Activated gamma-delta T cell treated with anti-CD3 and anti-CD28 coated beads, Interleukin-2, amount 50 U/mL, for 16 hours (primary cell): ENCODE measurements at regions not wholly inside any gene's neighbourhood (a gene's known extent, or its start where the extent isn't known, plus 50 kb on each side); places are given as distances from the start of the nearest gene placed in this dataset.
"Not testable (repeated sequence)": the region's sequence is repeated elsewhere in the genome, so short reads cannot be mapped to it uniquely, and the experiment has no call there.

Source experiments
- DNase-seq: peaks from one replicate; pipeline ENCODE4 v3.0.0-alpha.2; 2020; ENCODE audit warnings: low read depth

DNA sequence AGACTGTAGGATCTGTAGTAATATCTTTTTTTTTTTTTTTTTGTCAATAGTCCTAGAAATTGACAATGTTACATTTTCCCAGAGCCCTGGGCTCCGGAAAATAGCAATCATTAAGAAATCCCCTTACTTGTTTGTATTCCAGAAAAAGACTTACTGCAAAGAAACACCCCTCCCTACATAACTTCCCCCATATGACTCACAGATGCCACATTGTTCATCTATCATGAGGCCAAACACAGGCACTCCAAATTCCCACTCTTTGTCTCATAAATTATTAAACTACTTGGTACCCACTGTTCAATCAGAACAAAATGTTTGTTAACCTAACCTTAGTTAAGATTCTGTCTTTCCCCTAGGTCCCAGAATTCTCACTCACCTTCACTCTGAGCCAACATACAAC is 53.5 kb downstream of the TEX51 start:
- no peak for DNase-seq

DNA sequence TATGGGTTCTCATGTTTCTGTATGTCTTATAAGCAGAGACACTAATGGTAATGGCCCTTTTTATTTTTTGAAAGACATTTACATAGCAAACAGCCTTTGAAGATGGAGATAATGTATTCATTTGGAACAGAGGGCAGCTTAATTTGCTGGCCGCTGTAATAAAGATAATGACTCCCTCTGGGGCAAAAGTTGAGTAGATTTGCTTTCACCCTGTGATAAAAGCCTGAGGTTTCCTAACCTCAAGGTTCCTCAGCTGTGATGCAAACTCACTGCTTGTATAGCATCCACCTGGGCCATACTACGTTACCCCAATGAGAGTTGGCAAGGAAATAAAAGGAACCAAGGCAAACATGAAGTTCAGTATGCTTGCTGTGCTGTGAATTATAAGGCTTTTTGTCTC is 54.8 kb downstream of the TEX51 start:
- no peak for DNase-seq

DNA sequence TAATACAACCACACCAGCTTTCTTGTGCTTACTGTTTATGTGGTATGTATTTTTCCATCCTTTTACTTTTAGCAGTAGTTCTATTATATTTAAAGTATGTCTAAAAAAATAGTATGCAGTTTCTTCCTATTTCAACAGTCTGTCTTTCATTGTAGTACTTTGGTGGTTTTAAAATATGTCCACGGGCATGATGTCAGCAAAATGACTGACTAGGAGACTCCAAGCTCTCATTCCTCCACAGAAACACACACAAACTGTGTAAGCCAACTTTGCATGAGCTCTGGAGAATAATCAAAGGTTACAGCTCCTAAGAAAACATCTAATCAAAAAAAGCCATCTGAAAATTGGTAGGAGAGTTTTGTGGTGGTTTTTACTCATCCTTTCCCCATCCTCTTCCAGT is 56.1 kb downstream of the TEX51 start:
- DNase-seq: no peak

DNA sequence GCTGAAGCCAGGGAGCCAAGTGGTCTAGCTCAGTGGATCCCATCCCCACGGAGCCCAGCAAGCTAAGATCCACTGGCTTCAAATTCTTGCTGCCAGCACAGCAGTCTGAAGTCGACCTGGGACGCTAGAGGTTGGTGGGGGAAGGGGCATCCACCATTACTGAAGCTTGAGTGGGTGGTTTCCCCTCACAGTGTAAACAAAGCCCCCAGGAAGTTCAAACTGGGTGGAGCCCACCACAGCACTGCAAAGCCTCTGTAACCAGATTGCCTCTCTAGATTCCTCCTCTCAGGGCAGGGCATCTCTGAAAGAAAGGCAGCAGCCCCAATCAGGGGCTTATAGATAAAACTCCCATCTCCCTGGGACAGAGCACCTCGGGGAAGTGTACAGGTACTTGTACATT is 58.1 kb downstream of the TEX51 start:
- not testable (repeated sequence) for DNase-seq

DNA sequence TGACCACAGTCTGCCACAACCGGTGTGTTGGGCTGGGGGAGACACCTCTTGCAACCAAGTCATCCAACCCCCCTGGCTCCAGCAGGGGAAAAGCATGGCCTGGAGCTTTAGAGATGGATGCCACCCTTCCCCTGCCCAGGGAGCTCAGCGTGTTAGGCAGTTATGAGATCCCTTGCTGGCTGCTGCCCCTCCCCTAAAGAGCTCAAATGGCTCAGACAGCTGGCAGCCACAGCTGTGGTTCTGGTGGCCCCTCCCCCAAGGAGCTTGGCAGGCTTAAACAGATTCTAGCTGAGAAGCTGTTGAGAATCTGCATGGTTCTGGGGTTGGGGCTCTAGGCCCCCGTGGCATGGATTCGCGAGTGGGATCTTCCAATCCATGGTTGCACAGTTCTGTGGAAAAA is 64.7 kb downstream of the TEX51 start:
- DNase-seq: no peak

DNA sequence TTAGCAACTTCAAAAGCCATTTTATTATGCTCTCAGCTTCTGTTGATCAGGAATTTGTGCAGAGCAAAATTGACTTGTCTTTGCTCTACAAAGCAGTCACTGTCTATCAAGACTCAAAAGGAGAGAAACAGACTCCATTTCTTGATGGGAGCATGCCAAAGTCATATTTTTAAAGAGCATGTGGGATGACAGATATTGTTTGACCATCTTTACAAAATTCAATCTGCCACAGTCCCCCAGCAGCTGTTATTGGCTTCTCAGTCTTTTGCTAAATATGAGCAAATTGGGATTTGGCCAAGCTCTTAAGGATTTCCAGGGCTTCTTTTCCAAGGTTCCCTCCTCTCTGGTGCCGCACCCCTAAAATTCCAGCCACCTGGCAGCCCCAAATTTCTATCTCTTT is 67.9 kb downstream of the TEX51 start:
- no peak for DNase-seq

DNA sequence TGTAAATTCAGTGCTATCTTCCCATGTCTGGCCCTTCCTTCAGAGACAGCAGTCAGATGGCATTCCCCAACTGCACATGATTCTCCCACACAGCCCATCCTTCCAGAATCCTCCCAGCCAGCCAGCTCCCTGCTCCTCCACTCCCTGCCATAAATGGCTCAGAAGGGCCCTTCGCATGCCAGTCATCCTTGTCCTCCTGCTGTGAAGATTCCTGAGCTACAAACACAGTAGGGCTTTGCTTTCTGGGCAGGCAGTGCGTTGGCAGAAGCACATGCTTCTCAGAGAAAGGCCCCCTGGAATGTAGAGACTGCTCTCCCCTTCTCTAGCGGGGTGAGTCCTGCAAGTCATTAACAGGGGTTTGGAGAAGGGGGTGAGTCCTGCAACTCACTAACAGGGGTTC is 71.9 kb downstream of the TEX51 start:
- DNase-seq: no peak

DNA sequence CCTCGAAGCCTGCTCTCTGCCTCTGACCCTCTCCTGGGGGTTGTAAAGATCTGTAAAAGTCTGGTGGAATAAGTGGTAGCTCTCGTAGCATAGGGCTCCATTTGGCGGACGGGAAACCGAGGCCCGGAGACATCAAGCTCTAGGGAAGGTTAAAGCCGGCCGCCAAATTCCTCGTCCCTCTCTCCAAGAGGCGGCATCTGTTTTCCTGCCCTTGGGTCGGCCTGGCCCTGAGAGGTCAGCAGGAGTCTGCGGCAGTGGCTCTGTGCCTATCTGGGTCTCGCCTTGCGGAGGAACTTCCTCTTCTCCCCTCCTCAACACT is 72.4 kb downstream of the TEX51 start:
- no peak for DNase-seq

DNA sequence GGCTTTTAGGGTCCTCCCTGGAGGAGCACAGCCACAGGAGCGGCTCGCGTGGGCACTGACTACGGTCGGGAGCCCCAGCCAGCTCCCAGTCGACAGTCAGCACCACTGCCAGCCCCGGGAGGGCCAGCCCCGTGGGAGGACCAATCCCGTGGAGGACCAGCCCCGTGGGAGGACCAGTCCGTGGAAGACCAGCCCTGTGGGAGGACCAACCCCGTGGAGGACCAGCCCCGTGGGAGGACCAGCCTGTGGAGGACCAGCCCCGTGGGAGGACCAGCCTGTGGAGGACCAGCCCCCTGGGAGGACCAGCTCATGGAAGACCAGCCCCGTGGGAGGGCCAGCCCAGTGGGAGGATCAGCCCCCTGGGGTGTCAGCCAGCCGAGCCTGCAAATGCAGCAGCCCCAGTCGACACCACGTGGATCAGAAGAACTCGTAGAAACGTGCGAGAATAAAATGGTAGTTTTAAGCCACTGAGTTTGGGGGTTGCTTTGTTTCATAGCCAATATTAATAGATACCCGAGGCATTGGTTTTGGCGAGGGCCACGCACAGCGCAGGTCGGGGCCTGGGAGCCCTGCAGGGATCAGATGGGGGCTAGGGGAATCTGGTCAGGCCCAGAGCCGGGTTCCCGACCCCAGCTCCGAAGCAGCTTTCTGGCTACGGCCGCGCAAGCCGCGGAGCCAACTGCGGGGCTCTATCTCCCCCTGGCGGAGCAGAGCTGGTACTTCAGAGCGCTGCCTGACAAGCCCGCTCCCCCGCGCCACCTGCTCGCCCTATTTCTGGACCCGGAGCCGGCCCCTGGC is 73.0 kb downstream of the TEX51 start:
- peak; percentile 51 for DNase-seq

DNA sequence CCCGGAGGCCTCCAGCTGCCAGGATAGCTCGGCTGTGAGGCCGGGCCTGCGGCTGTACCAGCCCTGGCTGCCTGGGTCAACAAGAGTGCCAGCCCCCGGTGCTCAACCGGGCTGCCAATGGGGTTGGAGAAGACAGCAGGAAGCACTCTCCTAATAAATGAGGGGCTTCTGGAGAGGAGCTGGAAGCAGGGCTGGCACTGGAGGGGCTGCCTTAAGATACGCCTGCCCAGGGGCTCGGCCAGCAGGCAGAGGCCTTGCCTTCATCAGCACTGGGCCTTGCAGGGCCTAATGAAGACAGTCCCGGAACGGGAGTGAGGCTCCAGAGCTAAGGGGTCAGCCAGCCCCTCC is 73.6 kb downstream of the TEX51 start:
- no peak for DNase-seq

DNA sequence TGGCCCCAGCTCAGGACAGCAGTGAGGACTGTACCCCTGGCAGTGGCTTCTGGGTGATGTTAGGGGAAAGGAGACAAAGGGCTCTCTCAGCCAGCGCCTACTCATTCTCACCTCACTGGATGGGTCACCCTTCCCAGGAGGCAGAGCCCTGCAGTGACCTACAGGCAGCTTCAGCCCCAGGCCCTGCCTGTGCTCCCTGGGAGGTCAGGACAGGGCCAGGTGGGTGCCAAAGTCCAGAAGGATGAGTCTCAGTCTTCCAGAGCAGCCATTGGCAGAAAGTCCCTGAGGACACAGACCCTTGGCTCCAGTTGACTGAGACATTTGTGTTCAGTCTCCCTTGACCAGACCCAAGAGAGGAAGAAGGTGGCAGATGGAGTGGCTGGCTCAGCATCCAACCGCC is 75.1 kb downstream of the TEX51 start:
- DNase-seq: no peak

DNA sequence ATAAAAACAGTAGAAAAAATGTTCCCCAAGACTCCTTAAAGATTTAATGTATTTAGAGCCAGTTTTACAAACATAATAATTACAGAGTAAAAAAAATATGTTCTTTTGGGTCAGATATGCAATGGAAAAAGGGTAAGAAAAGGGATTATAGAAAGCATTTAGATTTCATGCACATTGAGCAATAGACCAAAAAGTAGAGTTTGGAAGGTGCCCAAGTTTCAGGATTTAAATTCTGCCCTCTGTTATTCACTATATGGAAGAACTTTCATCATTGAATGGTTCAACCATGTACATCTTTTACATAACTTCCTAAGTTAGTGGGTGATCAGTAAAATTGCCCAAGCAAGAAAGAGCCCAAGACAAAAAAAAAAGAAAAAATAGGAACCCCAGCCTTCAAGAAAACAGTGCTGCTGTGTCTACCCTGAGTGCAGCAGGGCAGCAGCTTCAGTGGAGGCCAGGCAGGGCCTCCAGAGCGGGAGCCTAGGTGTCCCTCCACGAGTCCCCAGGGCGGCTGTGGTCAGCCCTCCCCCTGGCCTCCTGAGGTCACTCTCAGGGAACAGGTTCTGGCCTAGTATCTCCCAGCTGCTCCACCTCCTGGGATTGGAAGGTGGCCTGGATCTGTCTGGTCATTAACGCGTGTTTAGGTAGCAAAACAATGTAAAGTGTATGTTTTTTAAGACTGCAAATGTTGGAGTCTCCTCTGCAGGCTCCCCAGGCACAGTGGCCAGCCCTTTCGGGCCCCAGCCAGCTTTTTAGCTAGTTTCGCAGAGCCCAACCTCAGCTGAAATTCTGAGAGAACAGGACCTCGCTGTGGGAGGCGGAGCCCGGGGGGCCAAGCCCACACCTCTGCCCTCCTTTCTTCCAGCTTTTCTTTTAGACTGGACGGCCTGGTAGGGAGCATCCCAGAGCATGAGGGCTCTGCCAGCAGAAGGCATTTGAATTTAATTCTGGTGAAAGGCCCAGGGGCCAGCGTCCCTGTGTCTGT is 77.3 kb downstream of the TEX51 start:
- no peak for DNase-seq

DNA sequence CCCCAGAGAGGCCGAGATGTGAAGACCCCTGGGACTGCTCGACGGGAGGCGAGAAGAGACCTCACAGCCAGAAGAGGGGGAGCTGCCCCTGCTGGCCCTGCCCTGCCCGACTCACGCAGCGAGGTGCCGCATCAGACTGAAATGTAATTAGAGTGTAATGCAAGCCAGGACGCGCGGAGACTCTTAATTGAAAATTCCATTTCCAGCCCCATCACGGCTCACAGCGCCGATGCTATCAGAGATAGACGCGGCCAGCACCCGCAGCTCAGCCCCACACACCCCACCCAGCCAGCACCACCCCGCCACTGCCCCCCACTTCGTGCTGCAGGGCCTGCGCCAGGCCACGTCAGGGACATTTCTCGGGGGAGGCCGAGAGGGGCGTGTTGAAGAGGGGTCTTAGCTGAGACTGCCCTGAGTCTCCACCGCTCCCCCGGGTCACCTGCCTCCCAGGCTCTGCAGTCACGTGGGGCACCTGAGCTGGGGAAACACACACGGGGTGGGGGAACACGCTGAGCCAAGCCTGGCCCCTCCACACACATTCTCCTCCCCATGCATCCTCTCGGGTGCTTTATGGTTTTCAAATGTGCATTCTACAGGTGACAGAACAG is 78.1 kb downstream of the TEX51 start:
- no peak for DNase-seq

DNA sequence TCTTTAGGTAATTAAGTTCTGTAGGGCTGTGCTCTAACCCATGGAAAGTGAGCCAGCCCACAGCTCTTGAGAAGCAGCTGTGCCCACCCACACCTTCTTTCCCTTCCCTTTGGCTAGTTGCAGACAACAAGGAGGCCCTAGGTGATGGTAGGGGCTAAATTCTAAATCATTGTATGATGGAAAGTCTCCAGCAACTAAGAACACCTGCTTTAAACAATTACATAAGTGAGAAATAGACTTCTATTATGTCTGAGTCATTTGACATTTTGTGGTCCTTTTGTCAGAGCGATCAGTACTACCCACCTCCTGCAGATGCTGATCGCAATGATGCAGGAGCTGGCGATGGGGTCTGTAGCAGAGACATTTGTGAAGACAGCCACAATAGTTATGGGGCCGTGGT is 79.6 kb downstream of the TEX51 start:
- DNase-seq: no peak

DNA sequence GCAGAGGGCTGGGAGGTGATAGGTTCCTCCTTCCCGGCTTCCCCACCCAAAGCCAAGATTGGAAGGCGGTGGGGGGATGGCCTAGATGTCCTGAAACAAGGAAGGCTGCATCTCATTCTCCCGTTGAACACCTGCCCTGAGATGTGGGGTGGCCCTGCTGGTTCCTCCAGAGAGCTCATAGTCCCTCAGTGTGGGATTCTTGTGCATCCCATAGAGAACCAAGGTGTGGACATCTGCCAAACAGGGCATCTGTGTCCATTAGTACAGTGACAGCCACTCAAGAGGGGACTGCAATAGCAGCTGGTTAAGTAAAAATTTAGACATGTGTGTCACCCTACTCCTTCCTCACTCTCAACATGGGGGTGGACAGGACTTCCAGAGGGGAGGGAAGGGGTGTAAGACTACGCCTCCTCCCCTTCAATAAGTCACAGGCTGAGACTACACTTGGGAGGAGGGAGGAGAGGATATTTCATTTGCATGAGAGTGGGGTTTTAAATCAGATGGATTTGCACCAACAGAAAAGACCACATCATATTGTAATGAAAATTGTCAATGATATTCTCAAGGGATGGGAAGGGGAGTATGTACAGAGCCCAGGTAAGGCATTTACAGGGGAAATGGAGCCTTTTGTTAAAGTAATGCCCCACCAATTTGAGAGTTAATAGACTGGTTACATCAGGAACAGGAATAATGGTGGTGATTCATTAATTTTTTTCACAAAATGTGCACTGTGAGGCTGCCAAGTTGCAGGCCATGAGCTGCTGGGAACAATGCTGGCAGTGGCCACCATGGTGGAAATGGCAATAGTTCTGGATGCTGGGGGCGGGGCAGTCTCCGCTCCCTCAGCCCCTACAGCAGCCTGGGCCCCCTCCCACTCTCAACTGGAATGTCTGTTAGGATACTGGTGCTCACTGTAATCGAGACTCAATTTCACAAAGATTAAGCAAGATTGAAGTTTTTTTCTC is 80.6 kb downstream of the TEX51 start:
- DNase-seq: no peak

DNA sequence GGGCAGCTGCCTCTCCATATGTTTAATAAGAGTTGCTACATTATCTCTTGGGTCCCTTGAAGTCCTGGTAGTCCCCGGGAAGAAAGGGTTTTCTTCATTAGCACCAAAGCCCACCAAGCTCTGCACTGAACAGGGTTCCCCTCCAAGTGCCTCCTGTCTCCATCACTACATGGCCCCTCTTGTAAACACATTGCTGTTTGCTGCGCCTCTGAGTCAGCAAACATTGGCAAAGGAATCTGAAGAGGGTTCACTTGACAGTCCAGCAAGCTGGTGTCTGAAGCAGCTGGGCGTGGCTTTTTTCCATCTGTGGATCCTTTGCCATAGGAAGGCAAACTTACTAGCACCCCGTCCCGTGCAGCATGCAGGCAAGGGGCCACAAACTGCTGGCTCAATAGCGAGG is 82.8 kb downstream of the TEX51 start:
- no peak for DNase-seq

DNA sequence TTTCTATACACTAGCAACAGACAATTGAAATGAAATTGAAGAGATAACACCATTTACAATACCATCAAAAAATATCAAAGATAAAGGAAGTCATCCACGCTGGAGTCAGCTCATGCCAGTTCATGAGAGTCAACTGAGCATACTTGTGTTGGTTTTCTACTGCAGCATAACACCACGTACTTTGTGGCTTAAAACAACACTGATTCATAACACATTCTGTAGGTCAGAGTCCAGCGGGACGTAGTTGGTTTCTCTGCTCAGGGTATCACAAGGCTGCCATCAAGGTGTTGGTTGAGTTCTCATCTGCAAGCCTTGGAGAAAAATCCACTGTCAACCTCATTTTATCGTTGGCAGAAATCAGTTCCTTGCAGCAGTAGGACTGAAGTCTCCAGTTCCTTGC is 84.2 kb downstream of the TEX51 start:
- no peak for DNase-seq

DNA sequence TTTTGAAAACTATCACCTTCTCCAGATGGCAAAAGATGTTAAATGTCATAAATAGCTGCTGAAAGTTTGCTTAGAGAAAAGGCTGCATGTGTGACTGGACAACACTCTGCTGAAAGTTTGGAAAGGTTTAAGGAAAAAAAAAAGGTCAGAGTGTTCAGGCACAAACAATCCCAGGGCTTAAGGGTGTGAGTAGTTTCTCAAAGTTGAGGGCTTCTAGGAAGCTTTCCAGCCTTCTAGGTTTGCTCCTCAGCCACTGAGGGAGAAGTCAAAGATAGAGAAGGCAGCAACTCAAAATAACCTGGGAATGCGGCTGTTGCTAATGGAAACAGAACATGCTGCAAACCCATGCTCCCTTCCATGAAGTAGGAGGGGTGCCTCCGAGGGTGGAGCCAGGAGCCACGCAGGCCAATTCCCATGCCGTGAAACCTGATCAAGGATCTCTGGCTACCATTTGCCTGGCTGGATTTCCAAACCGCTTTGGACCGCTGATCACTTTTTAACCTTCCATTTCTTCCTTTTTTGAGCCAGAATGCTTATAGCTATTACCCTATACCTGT is 88.0 kb downstream of the TEX51 start:
- no peak for DNase-seq

DNA sequence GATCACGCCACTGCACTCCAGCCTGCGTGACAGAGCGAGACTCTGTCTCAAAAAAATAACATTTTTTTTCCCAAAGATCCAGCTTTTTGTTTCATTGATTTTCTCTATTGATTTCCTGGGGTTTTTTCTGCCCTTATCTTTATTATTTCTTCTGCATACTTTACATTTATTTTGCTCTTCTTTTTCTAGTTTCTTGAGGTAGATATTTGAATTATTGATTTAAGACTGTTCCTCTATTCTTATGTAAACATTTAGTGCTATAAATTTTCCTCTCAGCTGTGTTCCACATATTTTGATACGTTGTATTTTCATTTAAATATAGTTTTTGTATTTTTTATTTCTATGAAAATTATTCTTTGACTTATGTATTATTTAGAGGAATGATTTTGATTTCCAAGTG is 89.8 kb downstream of the TEX51 start:
- DNase-seq: no peak

DNA sequence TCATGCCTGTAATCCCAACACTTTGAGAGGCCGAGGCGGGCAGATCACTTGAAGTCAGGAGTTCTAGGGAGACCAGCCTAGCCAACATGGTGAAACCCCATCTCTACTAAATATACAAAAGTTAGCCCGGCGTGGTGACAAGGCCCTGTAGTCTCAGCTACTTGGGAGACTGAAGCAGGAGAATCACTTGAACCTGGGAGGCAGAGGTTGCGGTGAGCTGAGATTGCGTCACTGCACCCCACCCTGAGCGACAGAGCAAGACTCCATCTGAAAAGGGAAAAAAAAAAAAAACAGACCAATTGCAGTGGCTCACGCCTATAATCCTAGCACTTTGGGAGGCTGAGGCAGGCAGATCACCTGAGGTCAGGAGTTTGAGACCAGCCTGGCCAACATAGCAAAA is 90.4 kb downstream of the TEX51 start:
- not testable (repeated sequence) for DNase-seq

DNA sequence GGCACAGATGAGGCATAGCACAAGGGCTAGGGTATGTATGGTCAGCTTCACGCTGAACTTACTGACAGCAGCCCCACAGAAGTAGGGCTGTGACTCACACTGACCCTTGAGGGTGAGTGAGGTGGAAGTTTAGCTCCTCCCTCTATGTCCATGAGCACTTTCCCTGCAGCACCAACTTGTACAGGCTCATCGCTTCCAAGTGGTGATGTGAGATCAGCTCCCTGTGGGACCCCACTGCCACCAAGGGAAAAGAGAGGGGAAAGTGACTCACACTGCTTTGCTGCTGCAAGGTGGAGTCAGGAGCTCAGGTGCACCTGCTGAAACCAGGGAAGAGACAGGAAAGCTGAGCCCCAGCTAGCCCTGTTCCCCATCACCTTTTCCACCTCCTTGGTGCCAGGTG is 91.5 kb downstream of the TEX51 start:
- DNase-seq: no peak
